Chondrocyte (in vitro differentiated cells): ENCODE measurements at regions not wholly inside any gene's neighbourhood (a gene's known extent, or its start where the extent isn't known, plus 50 kb on each side); places are given as distances from the start of the nearest gene placed in this dataset.

Experiments used
- DNase-seq: peaks from one replicate; pipeline ENCODE4 v3.0.0; 2021; ENCODE audit warnings: mixed read lengths, low spot score
- H3K27ac Mint-ChIP-seq: one replicate; pipeline ENCODE4 v1.8.0; 2021; ENCODE audit warnings: mild to moderate bottlenecking, moderate library complexity, mixed read lengths; ENCODE audit not compliant: unreplicated experiment
- H3K27me3 Mint-ChIP-seq: 2 replicates; pipeline ENCODE4 v1.8.0; 2021; ENCODE audit warnings: low read depth, mixed read lengths
- H3K36me3 Mint-ChIP-seq: 2 replicates; pipeline ENCODE4 v1.8.0; 2021; ENCODE audit warnings: low read depth, mixed read lengths
- H3K4me1 Mint-ChIP-seq: 2 replicates; pipeline ENCODE4 v1.8.0; 2021; ENCODE audit warnings: low read depth, mild to moderate bottlenecking, mixed read lengths
- H3K4me3 Mint-ChIP-seq: one replicate; pipeline ENCODE4 v1.8.0; 2021; ENCODE audit warnings: mild to moderate bottlenecking, moderate library complexity, mixed read lengths; ENCODE audit not compliant: unreplicated experiment
- H3K9me3 Mint-ChIP-seq: 2 replicates; pipeline ENCODE4 v1.8.0; 2021; ENCODE audit warnings: low read depth, mixed read lengths
- TF ChIP-seq, protein P1 (sequence below): fragments of 200-600 bp; sonication (generic); IDR thresholded peaks from 2 replicates; pipeline ENCODE4 v1.5.0; 2021; ENCODE audit warnings: antibody characterized with exemption, mild to moderate bottlenecking, moderate library complexity

DNA sequence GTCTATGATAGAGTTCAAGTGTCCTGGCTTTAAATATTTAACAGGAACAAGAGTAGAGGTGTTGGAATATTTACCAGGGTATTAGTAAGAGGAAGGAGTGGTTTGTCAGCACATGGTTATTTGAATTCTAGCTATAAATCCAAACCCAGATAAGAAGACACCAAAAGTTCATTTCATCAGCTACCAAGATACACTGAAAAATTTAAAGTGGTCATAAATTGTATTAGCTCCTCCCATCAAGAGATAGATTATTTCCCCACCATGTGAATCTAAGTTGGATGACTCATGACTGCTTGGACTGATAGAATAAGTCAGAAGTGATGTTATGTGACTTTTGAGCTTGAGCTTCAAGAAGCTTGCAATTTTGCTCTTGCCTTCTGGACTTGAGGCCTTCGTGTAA lies 72.1 kb upstream of the GRAMD2B start:
- Mint-ChIP-seq H3K9me3 (no peaks in the 10 kb centered on the region), H3K4me1 (peaks cover 64% of the 10 kb centered on the region), H3K36me3 (no peaks in the 10 kb centered on the region), H3K27ac (peak overlapping the region; percentile 88), H3K27me3 (no peaks in the 10 kb centered on the region), H3K4me3 (no peak overlapping the region)
- DNase-seq = no peak
- TF ChIP-seq, protein P1, sequence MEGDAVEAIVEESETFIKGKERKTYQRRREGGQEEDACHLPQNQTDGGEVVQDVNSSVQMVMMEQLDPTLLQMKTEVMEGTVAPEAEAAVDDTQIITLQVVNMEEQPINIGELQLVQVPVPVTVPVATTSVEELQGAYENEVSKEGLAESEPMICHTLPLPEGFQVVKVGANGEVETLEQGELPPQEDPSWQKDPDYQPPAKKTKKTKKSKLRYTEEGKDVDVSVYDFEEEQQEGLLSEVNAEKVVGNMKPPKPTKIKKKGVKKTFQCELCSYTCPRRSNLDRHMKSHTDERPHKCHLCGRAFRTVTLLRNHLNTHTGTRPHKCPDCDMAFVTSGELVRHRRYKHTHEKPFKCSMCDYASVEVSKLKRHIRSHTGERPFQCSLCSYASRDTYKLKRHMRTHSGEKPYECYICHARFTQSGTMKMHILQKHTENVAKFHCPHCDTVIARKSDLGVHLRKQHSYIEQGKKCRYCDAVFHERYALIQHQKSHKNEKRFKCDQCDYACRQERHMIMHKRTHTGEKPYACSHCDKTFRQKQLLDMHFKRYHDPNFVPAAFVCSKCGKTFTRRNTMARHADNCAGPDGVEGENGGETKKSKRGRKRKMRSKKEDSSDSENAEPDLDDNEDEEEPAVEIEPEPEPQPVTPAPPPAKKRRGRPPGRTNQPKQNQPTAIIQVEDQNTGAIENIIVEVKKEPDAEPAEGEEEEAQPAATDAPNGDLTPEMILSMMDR = no peak

DNA sequence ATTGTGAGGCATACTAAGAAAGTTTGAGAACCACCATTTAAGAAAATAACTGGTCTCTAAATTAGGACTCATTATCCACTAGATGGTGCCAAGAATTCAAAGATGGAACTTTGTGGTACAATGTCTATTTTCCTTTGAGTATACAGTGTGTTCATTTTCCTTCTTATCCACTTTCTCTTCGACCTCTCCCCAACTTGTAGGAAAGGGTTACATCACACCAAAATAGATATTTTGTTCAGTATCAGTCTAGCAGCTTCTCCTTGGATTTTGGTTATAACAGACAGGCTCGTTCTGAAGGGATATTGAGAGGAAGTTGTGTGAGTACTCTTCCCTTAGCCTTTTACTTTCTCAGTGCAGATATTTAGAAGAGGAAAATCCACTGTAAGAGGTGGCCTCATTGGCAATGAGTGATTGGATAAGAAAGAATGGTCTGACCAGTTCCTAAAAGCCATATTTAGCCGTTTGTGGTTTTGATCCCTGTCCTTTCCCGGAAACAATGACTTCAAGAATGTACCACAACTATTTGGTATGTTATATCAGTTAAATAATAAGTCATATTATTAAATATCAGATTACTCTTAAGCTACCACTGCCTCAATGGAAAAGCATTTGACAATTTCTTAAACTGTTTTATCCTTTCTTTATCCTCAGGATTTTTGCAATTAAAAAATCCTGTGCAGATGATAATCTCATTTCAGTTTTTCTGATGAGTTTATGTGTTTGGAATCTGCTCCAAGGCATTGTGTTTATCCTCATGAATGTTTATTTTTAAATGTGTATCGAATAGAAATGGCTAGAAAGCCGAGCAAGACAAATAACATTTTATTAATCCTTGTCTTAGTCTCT lies 69.0 kb upstream of the GRAMD2B start:
- peak overlapping the region; percentile 96 for H3K27ac Mint-ChIP-seq
- H3K4me3 Mint-ChIP-seq = peak overlapping the region; percentile 65
- no peaks in the 10 kb centered on the region for H3K27me3 Mint-ChIP-seq
- H3K36me3 Mint-ChIP-seq = no peaks in the 10 kb centered on the region
- H3K4me1 Mint-ChIP-seq = peaks cover 72% of the 10 kb centered on the region
- no peaks in the 10 kb centered on the region for H3K9me3 Mint-ChIP-seq
- TF ChIP-seq, protein P1 = peak; percentile 94
- DNase-seq = no peak

DNA sequence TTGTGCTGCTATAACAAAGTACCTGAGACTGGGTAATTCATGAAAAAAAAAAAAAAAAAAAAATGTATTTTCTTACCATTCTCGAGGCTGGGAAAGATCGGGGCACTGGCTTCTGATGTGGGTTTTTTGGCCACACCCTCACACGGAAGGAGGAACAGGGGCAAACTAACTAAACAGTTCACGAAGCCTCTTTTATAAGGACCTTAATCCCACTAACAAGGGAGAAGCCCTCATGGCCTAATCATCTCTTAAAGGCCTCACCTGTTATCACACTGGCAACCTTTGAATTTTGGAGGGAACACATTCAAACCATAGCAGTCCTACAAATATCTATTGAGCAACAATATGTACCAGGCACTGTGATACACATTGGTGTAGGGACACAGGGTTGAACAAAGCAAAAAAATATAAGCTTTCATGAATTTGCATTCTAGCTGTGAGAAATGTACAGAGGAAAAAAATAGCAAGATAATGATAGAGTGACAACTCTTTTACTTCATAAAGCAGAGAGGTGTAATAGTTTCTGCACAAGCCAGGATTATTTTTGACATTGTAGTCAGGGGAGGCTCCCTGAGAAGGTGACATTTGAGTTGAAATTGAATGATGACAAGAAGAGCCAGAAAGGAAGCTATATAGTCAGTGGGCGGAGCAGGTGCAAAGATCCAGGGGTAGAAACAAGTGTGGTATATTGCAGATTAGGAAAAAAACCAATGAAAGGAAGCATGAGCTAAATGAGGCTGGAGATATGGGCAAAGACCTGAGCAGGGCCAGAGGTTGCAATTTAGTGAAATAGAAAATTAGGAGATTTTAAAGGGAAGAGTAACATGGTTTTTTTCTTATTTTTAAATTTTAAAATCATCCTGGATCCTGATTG lies 68.1 kb upstream of the GRAMD2B start:
- peaks cover 69% of the 10 kb centered on the region for H3K4me1 Mint-ChIP-seq
- no peak overlapping the region for H3K4me3 Mint-ChIP-seq
- H3K27ac Mint-ChIP-seq = peak overlapping the region; percentile 96
- no peaks in the 10 kb centered on the region for H3K9me3 Mint-ChIP-seq
- TF ChIP-seq, protein P1 = no peak
- no peaks in the 10 kb centered on the region for H3K36me3 Mint-ChIP-seq
- no peaks in the 10 kb centered on the region for H3K27me3 Mint-ChIP-seq
- no peak for DNase-seq

DNA sequence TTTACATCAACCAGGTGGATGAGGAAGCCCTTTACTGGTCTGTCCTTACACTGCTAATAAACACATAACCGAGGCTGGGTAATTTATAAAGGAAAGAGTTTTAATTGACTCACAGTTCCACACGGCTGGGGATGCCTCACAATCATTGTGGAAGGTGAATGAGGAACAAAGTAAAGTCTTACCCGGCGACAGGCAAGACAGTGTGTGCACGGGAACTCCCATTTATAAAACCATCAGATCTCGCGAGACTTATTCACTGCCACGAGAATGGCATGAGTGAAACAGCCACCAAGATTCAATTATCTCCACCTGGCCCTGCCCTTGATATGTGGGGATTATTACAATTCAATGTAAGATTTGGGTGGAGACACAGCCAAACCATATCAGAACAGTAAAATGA lies 67.3 kb upstream of the GRAMD2B start:
- Mint-ChIP-seq H3K9me3 (no peaks in the 10 kb centered on the region), H3K27ac (peak overlapping the region; percentile 18), H3K27me3 (no peaks in the 10 kb centered on the region), H3K4me3 (no peak overlapping the region), H3K36me3 (no peaks in the 10 kb centered on the region), H3K4me1 (peaks cover 71% of the 10 kb centered on the region)
- no peak for DNase-seq
- TF ChIP-seq, protein P1 = no peak

DNA sequence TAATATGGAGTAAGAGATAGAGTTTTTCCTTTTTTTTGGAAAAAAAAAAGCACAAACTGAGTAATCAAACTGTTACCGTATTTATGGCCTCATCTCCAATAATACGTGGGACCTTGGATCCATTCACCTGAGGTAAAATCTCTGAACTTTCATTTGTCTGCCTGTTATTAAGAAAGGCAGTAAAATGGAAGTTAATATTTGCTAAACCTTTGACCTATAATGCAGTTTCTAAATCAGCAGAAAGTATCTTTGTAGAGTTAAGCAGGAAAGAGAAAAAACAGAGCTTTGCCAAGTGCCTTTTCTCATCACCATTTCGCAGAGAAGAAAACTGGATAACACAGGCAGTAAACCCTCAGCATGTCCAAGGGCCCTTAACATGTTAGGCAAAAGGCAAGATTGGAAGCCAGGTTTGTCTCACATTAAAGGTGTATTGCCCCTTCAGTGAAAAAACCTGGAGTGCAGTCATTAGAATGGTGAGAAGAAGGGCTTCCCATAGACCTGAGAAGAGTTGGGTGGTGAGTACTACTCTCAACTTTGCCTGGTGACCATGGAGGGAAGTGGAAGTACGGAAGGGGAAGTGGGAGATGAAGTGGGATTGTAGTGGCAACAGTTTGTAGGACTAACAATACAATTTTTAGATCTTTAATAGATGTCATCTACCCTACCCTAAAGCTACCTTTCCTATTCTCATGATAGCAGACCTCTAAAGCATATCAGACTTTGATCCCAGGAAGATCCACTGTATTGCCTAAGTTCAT lies 65.4 kb upstream of the GRAMD2B start:
- no peak for DNase-seq
- no peaks in the 10 kb centered on the region for H3K27me3 Mint-ChIP-seq
- no peak overlapping the region for H3K27ac Mint-ChIP-seq
- peaks cover 61% of the 10 kb centered on the region for H3K4me1 Mint-ChIP-seq
- no peaks in the 10 kb centered on the region for H3K36me3 Mint-ChIP-seq
- TF ChIP-seq, protein P1 = no peak
- no peaks in the 10 kb centered on the region for H3K9me3 Mint-ChIP-seq
- no peak overlapping the region for H3K4me3 Mint-ChIP-seq
